ENCODE measurements at regions not wholly inside any gene's neighbourhood (a gene's known extent, or its start where the extent isn't known, plus 50 kb on each side); places are given as distances from the start of the nearest gene placed in this dataset.

GRCh38 chr5:155886311-155887031, 440.5 kb upstream of the SGCD start:
- Histone ChIP-seq H3K79me2 (ENCODE audit: control insufficient read depth, insufficient read depth, low read length) (no peaks in the 10 kb centered on the region), H3K9me3 (replicated peaks; ENCODE audit: control insufficient read depth, insufficient read depth, low read depth, low read length) (no peaks in the 10 kb centered on the region; the same call in 1 of the 2 replicates), H3K27ac (ENCODE audit: extremely low read depth, low read depth, low read length) (no peak overlapping the region), H3K4me1 (replicated peaks in 1 of 2; ENCODE audit: control insufficient read depth in 2 of 2, insufficient read depth in 2 of 2, low read length in 2 of 2) (no peaks in the 10 kb centered on the region), H2AFZ (ENCODE audit: low read depth, low read length) (no peak overlapping the region), H3K36me3 (ENCODE audit: control insufficient read depth, insufficient read depth, low read length) (no peaks in the 10 kb centered on the region), H4K20me1 (replicated peaks; ENCODE audit: control insufficient read depth, insufficient read depth, low read length) (no peaks in the 10 kb centered on the region), H3K27me3 (ENCODE audit: control insufficient read depth in 2 of 2, insufficient read depth in 2 of 2, low read length in 2 of 2) (no peaks in the 10 kb centered on the region), H3K9ac (ENCODE audit: insufficient read depth in 1 of 2, low read depth in 2 of 2, low read length in 2 of 2) (no peak overlapping the region), H3K4me3 (no peak overlapping the region), H3K9me1 (ENCODE audit: control insufficient read depth, insufficient read depth, low read length) (no peaks in the 10 kb centered on the region), H3K4me2 (ENCODE audit: insufficient read depth, low read length) (no peak overlapping the region)
- in situ Hi-C loops (cut with MboI) (no loop called here), intact Hi-C loops (cut with micrococcal nuclease) (no loop called here)
- POLR2A ChIA-PET = no interaction called here
- BruUV-seq (replicated peaks) = no TSS peak
- CTCF ChIA-PET (ENCODE audit: low intra/inter-chr PET ratio) = no interaction called here
- DNase-seq (ENCODE audit: extremely low read depth in 1 of 4, low spot score in 3 of 4) (no peak), ATAC-seq (no peak), FAIRE-seq (no peak)
- WGBS (ENCODE audit: insufficient coverage, low coverage, missing lambda C conversion rate) = 45% methylated on average over 13 of the region's 13 CpGs
- TF ChIP-seq PCBP2 (IDR thresholded peaks at IDR 0.05; ENCODE audit: low read depth, low read length, poor library complexity, severe bottlenecking) (no peak), NR2F6 (CRISPR knock-in tag; IDR thresholded peaks at IDR 0.05) (no peak), FOSL1 (tag; conservative IDR thresholded peaks at IDR 0.05) (no peak), ETS2 (tag; IDR thresholded peaks at IDR 0.05; ENCODE audit: borderline replicate concordance, poor library complexity, severe bottlenecking) (no peak), HLTF (IDR thresholded peaks at IDR 0.05) (no peak), FOXJ3 (CRISPR knock-in tag; IDR thresholded peaks at IDR 0.05) (no peak), MBD1 (CRISPR knock-in tag; IDR thresholded peaks at IDR 0.05) (no peak), E2F3 (CRISPR knock-in tag; IDR thresholded peaks at IDR 0.05) (no peak), TRIM28 (IDR thresholded peaks at IDR 0.05) (no peak), RAD21 (CRISPR knock-in tag; conservative IDR thresholded peaks at IDR 0.05 in 1 of 2, IDR thresholded peaks at IDR 0.05 in 1 of 2) (no peak), LCOR (CRISPR knock-in tag; IDR thresholded peaks at IDR 0.05) (no peak), PATZ1 (CRISPR knock-in tag; IDR thresholded peaks at IDR 0.05; ENCODE audit: borderline replicate concordance) (no peak), ZNF133 (CRISPR knock-in tag; IDR thresholded peaks at IDR 0.05) (no peak), RBBP5 (IDR thresholded peaks at IDR 0.05; ENCODE audit: borderline replicate concordance, insufficient read depth, low read length, poor library complexity, severe bottlenecking) (no peak), SREBF1 (IDR thresholded peaks at IDR 0.05; ENCODE audit: borderline replicate concordance, low read depth, low read length) (no peak), L3MBTL2 (IDR thresholded peaks at IDR 0.05) (no peak), RBM15 (IDR thresholded peaks at IDR 0.05; ENCODE audit: insufficient read depth, low read length) (no peak)
- TF ChIP-seq, protein P1, sequence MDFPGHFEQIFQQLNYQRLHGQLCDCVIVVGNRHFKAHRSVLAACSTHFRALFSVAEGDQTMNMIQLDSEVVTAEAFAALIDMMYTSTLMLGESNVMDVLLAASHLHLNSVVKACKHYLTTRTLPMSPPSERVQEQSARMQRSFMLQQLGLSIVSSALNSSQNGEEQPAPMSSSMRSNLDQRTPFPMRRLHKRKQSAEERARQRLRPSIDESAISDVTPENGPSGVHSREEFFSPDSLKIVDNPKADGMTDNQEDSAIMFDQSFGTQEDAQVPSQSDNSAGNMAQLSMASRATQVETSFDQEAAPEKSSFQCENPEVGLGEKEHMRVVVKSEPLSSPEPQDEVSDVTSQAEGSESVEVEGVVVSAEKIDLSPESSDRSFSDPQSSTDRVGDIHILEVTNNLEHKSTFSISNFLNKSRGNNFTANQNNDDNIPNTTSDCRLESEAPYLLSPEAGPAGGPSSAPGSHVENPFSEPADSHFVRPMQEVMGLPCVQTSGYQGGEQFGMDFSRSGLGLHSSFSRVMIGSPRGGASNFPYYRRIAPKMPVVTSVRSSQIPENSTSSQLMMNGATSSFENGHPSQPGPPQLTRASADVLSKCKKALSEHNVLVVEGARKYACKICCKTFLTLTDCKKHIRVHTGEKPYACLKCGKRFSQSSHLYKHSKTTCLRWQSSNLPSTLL (IDR thresholded peaks at IDR 0.05) = no peak
